Mammary epithelial cell (primary cell): ENCODE measurements at regions not wholly inside any gene's neighbourhood (a gene's known extent, or its start where the extent isn't known, plus 50 kb on each side); places are given as distances from the start of the nearest gene placed in this dataset.

Experiments
- CTCF ChIP-seq, 2 donors: IDR thresholded peaks in 1 of 2; conservative IDR thresholded peaks in 1 of 2; 2 replicates each; pipeline ENCODE4 v1.5.1; 2011 to 2012; ENCODE audit warnings: inconsistent platforms in 2 of 2, low read length in 2 of 2, mild to moderate bottlenecking in 2 of 2, control low read depth in 1 of 2, low read depth in 1 of 2; ENCODE audit not compliant: insufficient read depth in 1 of 2; ENCODE audit errors: extremely low read depth in 1 of 2
- EZH2 ChIP-seq: IDR thresholded peaks from 2 replicates; pipeline ENCODE4 v1.6.1; 2012; ENCODE audit warnings: low read length, inconsistent platforms, borderline replicate concordance

GRCh38 chr12:34344851-34345522 lies 322.7 kb downstream of the ALG10 start:
- TF ChIP-seq CTCF (conservative IDR thresholded peaks at IDR 0.05 in 1 of 2, IDR thresholded peaks at IDR 0.05 in 1 of 2; ENCODE audit: extremely low read depth in 1 of 2, insufficient read depth in 1 of 2, low read depth in 1 of 2, low read length in 2 of 2), result no peak
- no peak for TF ChIP-seq EZH2
